IPS-18a (cell line): ENCODE measurements at regions not wholly inside any gene's neighbourhood (a gene's known extent, or its start where the extent isn't known, plus 50 kb on each side); places are given as distances from the start of the nearest gene placed in this dataset.

ENCODE experiments used
- H3K27ac ChIP-seq: one replicate; pipeline ENCODE4 v1.5.1; 2013; ENCODE audit warnings: low read length
- H3K27me3 ChIP-seq: one replicate; pipeline ENCODE4 v1.6.1; 2013; ENCODE audit warnings: mild to moderate bottlenecking, low read length; ENCODE audit not compliant: control insufficient read depth, insufficient read depth
- H3K36me3 ChIP-seq: one replicate; pipeline ENCODE4 v1.6.1; 2013; ENCODE audit warnings: low read depth, low read length; ENCODE audit not compliant: control insufficient read depth
- H3K4me1 ChIP-seq: one replicate; pipeline ENCODE4 v1.6.1; 2013; ENCODE audit warnings: low read depth, low read length; ENCODE audit not compliant: control insufficient read depth
- H3K4me3 ChIP-seq: one replicate; pipeline ENCODE4 v1.5.1; 2013; ENCODE audit warnings: low read length
- H3K9ac ChIP-seq: one replicate; pipeline ENCODE4 v1.6.1; 2013; ENCODE audit warnings: mild to moderate bottlenecking, low read length, moderate library complexity
- H3K9me3 ChIP-seq: one replicate; pipeline ENCODE4 v1.6.1; 2013; ENCODE audit warnings: low read depth, low read length; ENCODE audit not compliant: control insufficient read depth

GRCh38 chr4:23390246-23390645 lies 499.6 kb downstream of the PPARGC1A start:
- no peaks in the 10 kb centered on the region for H3K4me1 ChIP-seq
- H3K27ac ChIP-seq, result no peak overlapping the region
- no peak overlapping the region for H3K9ac ChIP-seq
- no peaks in the 10 kb centered on the region for H3K36me3 ChIP-seq
- peaks cover 7% of the 10 kb centered on the region for H3K9me3 ChIP-seq
- no peak overlapping the region for H3K4me3 ChIP-seq
- no peaks in the 10 kb centered on the region for H3K27me3 ChIP-seq

DNA sequence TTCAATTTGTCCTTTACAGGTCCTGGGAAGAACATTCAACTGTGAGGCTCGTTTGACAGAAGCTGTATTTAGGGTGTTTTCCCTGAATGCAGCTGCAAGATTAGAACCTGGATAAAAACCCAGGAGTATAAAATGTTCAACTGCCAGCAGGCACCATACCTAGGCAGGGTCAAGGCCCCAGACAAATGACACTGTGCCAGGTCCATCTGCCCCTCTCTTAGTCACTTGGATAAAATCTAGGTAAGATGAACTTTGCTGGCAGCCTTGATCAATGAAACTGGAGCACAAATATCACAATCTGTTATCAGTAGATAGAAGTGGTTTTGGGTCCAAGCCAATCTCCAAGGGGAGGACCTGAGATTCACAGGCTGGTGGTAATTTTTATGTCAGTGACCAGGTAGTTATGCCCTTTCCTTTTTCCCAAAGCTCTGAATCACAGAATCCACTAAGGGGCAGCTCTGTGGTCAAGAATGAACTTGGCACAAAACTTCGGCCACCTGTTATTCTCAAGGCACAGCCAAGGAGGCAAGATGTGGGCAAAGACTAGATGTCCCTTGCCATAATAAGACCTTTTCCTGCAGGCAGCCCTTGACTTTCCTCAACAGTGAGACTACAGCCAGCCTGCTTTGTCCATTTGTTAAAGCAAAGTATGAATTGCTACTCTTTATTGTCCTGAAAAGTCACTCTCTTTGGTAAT lies 501.0 kb downstream of the PPARGC1A start:
- Histone ChIP-seq H3K27me3 (no peaks in the 10 kb centered on the region), H3K9ac (no peak overlapping the region), H3K27ac (no peak overlapping the region)

DNA sequence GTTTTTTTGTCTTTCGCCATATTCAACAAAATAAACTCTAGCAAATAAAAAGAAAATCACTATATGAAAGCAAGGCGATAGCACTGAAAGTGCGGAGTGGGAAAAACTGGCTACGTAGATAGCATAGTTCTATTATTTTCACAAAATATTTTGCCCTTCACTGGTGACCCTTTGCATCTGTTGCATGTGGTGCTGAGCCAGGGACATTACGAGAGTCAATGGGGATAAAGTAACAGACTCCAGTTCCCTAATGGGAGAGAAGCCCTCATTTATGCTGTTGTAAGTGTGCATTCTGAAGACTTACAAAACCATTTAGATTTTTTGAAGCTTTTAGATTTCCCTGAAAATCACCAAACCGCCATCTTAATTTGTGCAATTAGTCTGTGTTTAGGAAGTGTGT lies 501.6 kb downstream of the PPARGC1A start:
- no peaks in the 10 kb centered on the region for H3K4me1 ChIP-seq

More for the DNA sequence above, 501.0 kb downstream of the PPARGC1A start:
- Histone ChIP-seq H3K36me3 (no peaks in the 10 kb centered on the region), H3K4me1 (no peaks in the 10 kb centered on the region), H3K4me3 (no peak overlapping the region), H3K9me3 (peaks cover 3% of the 10 kb centered on the region)

GRCh38 chr4:23384741-23385140 lies 505.1 kb downstream of the PPARGC1A start:
- no peaks in the 10 kb centered on the region for H3K9me3 ChIP-seq
- no peak overlapping the region for H3K9ac ChIP-seq
- no peak overlapping the region for H3K4me3 ChIP-seq
- no peaks in the 10 kb centered on the region for H3K4me1 ChIP-seq
- no peaks in the 10 kb centered on the region for H3K36me3 ChIP-seq
- H3K27ac ChIP-seq, result no peak overlapping the region
- no peaks in the 10 kb centered on the region for H3K27me3 ChIP-seq

More for the DNA sequence above, 501.6 kb downstream of the PPARGC1A start:
- Histone ChIP-seq H3K9me3 (no peaks in the 10 kb centered on the region), H3K27me3 (no peaks in the 10 kb centered on the region), H3K27ac (no peak overlapping the region), H3K9ac (no peak overlapping the region), H3K36me3 (no peaks in the 10 kb centered on the region), H3K4me3 (no peak overlapping the region)

- Histone ChIP-seq H3K9me3 (no peaks in the 10 kb centered on the region), H3K4me3 (no peak overlapping the region), H3K9ac (no peak overlapping the region), H3K36me3 (no peaks in the 10 kb centered on the region), H3K27me3 (no peaks in the 10 kb centered on the region), H3K4me1 (no peaks in the 10 kb centered on the region), H3K27ac (no peak overlapping the region)
Observed at GRCh38 chr4:23382879-23383278, 507.0 kb downstream of the PPARGC1A start.

DNA sequence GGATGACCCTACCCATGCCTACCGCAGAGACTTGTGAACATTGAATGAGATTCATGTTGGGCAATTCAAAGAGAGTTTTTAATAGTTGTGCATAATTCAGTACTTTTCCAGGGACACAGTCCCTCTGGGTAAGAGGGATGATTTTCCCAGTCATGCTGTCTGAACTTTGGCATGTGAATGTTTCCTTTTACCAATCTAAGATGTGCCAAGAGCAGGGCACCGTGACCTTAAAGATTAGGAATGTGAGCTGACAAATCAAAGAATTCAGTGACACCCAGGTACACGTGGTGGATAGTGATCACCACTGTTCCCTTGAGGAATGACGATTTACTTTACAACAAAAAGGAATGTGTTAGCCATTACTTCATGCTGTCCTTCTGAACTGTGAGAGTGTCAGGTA lies 515.6 kb downstream of the PPARGC1A start:
- Histone ChIP-seq H3K27me3 (no peaks in the 10 kb centered on the region), H3K9ac (no peak overlapping the region), H3K9me3 (no peaks in the 10 kb centered on the region), H3K27ac (no peak overlapping the region), H3K4me3 (no peak overlapping the region), H3K36me3 (no peaks in the 10 kb centered on the region), H3K4me1 (peaks cover 4% of the 10 kb centered on the region)

GRCh38 chr4:23373261-23373660 lies 516.6 kb downstream of the PPARGC1A start:
- H3K9ac ChIP-seq, result no peak overlapping the region
- H3K27me3 ChIP-seq, result no peaks in the 10 kb centered on the region
- H3K4me1 ChIP-seq, result peaks cover 4% of the 10 kb centered on the region
- no peaks in the 10 kb centered on the region for H3K36me3 ChIP-seq
- H3K27ac ChIP-seq, result no peak overlapping the region
- no peaks in the 10 kb centered on the region for H3K9me3 ChIP-seq
- H3K4me3 ChIP-seq, result no peak overlapping the region

GRCh38 chr4:23371533-23371932 lies 518.3 kb downstream of the PPARGC1A start:
- no peaks in the 10 kb centered on the region for H3K9me3 ChIP-seq
- peaks cover 4% of the 10 kb centered on the region for H3K4me1 ChIP-seq
- no peak overlapping the region for H3K4me3 ChIP-seq
- H3K27me3 ChIP-seq, result no peaks in the 10 kb centered on the region
- no peaks in the 10 kb centered on the region for H3K36me3 ChIP-seq
- no peak overlapping the region for H3K9ac ChIP-seq
- no peak overlapping the region for H3K27ac ChIP-seq

- Histone ChIP-seq H3K4me1 (peaks cover 4% of the 10 kb centered on the region), H3K4me3 (no peak overlapping the region), H3K9ac (no peak overlapping the region), H3K36me3 (no peaks in the 10 kb centered on the region), H3K27ac (no peak overlapping the region), H3K27me3 (no peaks in the 10 kb centered on the region), H3K9me3 (no peaks in the 10 kb centered on the region)
Observed at GRCh38 chr4:23369331-23369730, 520.5 kb downstream of the PPARGC1A start.

DNA sequence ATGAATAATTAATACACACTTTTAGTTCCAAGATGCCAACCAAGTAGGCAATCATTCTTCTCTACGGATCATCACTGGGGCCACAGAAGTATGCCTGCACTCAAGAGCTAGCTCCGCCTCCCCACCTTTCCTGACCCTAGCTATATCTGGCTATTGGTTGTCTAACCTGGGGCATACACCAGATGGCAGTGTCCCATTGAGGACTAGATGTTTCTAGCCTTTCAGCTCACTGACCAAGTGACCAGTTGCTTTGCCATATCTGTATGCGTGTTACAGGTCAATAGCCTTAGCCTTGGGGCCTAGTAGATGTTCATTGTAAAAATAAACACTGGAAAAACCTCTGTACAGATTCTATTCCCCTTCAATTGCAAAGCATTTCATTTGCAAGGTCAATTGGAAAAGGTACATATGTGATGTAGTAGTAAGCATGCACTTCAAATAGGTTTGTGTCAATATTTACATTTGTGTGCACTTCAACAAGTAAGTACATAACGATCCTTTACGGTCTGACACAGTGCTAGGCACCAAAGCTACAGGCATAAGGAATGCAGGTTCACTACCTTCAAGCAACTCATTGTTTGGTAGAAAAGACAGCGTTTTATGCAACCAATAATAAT lies 521.7 kb downstream of the PPARGC1A start:
- Histone ChIP-seq H3K27ac (no peak overlapping the region), H3K4me1 (peaks cover 4% of the 10 kb centered on the region), H3K4me3 (no peak overlapping the region), H3K9ac (no peak overlapping the region), H3K9me3 (no peaks in the 10 kb centered on the region), H3K36me3 (no peaks in the 10 kb centered on the region), H3K27me3 (no peaks in the 10 kb centered on the region)

DNA sequence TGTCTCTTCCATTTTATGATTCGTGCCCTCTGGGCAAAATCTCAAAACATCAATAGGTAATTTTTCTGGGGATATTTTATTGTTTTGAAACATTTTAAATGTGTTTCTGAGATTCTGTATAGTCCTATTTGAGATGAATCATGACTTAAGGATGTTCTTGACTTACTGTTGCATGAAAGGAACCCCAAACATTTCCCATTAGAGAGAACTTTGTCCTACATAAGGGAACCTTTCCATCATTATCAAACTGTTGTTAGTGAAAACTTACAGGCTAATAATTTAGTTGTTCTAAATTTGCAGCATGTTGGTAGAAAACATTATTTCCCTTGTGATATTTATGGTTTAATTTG lies 523.3 kb downstream of the PPARGC1A start:
- no peaks in the 10 kb centered on the region for H3K9me3 ChIP-seq
- H3K4me3 ChIP-seq, result no peak overlapping the region
- no peak overlapping the region for H3K9ac ChIP-seq
- peaks cover 1% of the 10 kb centered on the region for H3K4me1 ChIP-seq
- H3K27me3 ChIP-seq, result no peaks in the 10 kb centered on the region
- H3K36me3 ChIP-seq, result no peaks in the 10 kb centered on the region
- no peak overlapping the region for H3K27ac ChIP-seq
